ENCODE measurements at regions not wholly inside any gene's neighbourhood (a gene's known extent, or its start where the extent isn't known, plus 50 kb on each side); places are given as distances from the start of the nearest gene placed in this dataset.

DNA sequence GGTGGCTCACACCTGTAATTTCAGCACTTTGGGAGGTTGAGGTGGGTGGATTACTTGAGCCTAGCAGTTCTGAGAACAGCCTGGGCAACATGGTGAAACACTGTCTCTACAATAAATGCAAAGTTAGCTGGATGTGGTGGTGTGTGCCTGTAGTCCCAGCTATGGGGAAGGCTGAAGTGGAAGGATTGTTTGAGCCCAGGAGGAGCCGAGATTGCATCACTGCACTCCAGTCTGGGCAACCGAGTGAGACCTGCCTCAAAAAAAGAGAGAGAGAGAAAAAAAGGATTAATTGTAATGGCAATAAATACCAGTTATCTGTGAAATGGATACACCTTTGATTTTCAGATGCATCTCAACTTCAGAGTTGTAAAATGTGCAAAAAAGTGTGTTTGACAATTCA lies 58.8 kb downstream of the SPRY1 start:
- no peak for DNase-seq (ENCODE audit: low read depth)

- no peak for DNase-seq (ENCODE audit: low read depth)
Measured at GRCh38 chr4:123462007-123462406, 65.4 kb downstream of the SPRY1 start.

DNA sequence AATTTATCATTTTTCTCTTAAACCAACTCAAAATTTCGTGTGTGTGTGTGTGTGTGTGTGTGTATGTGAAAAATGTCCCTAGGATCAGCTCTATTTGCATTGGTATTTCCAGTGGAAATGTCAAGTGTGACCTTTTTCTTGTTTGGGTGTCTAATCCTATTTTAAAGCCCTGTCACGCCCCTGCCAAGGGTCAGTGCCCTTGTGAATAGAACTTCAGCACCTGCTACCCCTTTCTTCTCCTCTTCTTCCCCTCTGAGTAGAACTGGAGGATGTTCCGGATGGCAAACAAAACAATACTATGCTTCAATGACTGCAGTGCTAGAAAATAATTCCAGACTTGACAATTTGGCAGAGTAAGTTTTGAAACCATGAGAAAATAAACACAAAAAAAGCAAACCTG lies 67.3 kb downstream of the SPRY1 start:
- DNase-seq (ENCODE audit: low read depth), result no peak

DNA sequence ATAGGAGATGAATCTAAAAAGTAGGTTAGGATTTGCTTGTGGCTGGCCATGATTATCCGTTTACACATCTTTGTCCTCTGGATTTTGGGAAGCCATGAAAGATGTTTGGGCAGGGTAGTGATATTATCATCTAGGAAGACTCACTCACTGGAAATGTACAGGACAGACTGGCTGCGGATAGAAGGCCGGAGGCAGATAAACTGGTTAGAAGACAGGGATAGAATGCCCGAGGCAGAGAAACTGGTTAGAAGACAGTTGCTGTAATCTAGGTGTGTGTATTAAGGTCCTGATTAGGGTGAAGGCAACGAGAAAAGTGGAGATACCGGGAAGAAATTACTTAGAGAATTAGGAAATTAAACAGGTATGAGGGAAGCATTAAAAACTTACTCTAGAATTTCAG lies 68.8 kb downstream of the SPRY1 start:
- no peak for DNase-seq (ENCODE audit: low read depth)

DNA sequence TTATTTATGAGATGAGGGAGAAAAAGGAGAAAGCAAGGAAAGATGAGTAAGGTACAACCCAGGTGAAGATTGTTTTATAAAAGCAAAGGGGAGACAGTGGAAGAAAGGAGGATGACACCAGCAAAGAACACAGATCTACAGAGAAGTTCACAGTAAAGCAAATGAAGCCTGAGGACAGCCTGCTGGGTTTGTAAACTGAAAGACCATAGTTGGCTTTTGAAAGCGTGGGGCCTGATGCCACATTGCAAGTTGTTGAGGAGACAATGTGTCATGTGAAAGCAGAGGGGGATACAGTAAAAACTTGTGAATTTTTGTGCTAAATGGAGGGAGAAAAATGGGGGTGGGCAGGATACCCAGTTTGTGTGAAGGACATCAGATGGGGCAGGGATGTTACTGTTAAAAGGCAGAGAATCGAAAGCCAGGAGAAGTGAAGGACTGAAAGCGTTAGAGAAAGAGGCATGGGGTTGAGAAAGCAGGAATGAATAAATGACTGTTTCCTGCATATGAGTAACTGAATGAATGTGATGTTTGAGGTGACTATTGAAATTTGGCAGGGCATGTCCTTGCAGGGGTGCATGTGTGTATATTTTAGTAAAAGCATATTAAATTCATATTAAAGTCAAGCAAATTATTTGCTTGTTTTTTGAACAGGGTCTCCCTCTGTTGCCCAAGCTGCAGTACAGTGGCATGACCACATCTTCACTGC lies 69.6 kb downstream of the SPRY1 start:
- DNase-seq (ENCODE audit: low read depth), result no peak

GRCh38 chr4:123468479-123469031 lies 72.0 kb downstream of the SPRY1 start:
- no peak for DNase-seq (ENCODE audit: low read depth)

- DNase-seq (ENCODE audit: low read depth), result no peak
Measured at GRCh38 chr4:123469245-123469644, 72.7 kb downstream of the SPRY1 start.

DNA sequence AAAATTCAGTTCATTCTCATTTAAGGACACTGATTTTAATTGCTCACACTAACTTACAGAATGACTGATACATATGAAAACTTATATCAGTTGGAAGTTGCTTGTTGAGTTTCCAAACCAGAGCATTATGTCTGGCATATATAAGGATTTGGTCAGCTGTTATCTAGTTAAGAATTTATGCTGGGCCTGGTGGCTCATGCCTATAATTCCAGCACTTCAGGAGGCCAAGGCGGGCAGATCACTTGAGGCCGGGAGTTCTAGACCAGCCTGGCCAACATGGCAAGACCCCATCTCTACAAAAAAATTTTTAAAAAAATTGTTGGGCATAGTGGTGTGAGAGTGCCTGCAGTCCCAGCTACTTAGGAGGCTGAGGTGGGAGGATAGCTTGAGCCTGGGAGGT lies 73.1 kb downstream of the SPRY1 start:
- DNase-seq (ENCODE audit: low read depth), result no peak

DNA sequence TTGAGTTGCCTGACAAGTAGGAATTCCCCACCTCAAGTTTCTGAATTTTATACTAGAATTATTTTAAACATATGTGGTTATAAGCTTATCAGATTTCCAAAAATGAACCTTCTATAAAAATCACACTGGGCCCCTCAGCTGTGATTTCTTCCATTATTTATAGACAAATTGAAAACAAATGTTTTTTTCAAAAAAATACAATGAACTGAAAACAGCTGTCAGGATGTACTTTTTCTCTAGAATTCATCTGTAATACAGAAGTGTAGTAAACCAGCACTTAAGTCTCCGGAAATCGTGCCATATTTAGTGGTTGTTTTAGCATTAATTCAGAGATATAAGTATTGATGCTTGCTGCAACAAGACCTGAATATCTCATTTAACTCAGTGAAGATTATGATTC lies 74.0 kb downstream of the SPRY1 start:
- DNase-seq (ENCODE audit: low read depth), result no peak

DNA sequence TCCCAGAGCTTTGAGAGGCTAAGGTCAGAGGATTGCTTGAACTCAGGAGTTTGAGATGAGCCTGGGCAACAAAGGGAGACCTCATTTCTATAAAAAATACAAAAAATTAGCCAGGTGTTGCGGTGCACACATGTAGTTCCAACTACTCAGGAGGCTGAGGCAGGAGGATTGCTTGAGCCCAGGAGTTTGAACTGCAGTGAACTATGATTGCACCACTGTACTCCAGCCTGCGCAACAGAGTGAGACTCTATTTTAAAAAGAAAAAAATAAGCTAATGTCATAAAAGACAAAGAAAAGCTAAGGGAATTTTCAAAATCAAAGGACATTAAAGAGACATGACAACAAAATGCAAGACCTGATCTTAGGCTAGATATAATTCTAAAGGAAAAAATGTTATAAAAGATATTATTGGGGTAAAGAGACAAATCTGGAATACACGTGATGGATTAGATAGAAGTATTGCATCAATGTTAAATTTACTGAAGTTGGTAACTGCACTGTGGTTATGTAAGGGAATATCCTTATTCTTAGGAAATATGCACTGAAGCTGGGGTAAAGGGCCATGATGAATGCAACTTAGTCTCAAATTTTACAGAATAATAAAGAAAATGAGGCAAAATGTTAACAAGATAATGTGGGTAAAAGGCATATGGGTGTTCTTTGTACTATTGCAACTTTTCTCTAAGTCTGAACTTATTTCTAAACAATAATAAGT lies 75.2 kb downstream of the SPRY1 start:
- no peak for DNase-seq (ENCODE audit: low read depth)

DNA sequence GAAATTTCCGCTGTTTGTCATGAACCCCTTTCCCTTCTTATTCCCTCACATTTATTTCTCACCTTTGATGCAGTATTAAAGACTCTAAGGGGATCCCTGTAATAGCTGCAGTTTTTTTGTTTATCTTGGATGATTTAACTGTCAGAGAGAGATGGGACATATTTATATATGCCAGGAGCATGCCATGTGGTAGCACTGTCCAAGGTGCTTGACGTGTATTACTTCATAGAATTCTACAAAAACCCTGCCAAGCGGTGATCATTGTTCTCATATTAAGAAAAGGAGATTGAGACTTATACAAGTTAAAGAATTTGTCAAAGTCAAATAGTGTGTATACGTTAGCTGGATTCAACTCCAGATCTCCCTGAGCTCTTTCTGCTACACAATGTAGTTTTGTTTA lies 78.2 kb downstream of the SPRY1 start:
- no peak for DNase-seq (ENCODE audit: low read depth)

GRCh38 chr4:123476089-123476488 lies 79.5 kb downstream of the SPRY1 start:
- no peak for DNase-seq (ENCODE audit: low read depth)

- peak; percentile 44 for DNase-seq (ENCODE audit: low read depth)
Measured at GRCh38 chr4:123477711-123478209, 81.2 kb downstream of the SPRY1 start.

DNA sequence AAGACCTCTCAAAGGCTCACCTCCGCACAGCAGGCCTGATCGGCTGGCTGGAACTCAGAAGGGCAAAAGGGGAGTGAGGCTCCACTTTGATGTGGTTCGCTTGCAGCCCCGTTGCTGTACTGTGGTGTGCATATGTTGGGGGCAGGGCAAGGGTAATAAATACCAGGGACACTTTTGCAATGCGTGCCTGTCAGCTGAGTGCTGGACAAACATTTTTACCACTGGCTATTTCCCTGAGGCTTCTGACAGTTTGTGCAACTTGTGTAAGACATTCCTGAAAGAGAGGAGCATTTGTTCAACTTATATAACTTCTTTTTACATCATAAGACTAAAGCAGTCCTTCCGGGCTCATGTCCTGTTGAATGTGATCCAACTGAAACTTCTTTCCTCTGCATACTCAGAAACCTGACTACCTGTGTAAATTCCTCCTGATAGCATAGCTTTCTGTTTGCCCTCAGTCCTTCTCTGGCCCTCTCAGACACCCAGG lies 82.3 kb downstream of the SPRY1 start:
- peak; percentile 27 for DNase-seq (ENCODE audit: low read depth)

- DNase-seq (ENCODE audit: low read depth), result no peak
Measured at GRCh38 chr4:123479944-123480343, 83.3 kb downstream of the SPRY1 start.

DNA sequence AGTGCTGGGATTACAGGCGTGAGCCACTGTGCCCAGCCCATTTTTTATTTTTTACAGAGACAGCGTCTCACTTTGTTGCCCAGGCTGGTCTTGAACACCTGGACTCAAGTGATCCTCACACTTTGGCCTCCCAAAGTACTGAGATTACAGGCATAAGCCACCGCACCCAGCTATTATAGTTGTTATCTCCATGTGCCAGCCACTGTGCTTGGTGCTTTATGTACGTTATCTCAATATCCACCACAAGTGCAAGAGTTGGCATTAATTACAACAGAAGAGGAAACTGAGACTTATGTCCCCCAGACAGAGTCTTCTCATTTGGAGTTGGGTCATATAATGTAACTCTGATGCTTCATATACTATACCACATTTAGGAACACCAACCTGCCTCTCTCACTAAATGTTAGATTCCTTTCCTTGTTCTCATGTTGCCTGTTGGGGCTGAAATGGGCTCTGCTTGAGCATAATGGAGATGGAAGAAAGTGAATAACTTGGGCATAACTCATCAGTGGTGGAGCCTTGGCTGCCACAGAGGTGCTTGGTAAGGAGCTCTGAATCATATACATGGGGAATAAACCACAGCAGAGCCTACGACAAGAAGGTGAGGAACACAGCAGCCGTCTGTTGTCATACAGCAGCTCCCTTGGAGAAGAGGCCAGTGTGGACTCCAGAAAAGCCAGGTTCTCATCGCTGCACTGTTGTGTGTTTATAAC lies 84.3 kb downstream of the SPRY1 start:
- DNase-seq (ENCODE audit: low read depth), result peak; percentile 74

DNA sequence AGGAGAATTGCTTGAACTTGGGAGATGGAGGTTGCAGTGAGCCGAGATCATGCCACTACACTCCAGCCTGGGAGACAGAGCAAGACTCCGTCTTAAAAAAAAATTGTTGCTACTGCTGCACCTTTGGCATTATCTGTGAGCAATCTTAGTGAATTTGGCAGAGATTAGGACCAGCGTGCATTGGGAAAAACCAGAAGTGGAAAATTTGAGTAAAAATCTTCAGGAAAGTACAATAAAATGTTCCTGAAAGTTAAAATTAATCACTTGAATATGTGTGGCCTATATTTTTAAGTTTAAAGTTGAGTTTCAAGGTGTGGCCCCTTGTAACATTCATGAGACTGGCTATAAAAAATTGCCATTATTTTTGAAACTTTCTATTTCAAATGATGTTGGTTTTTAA lies 85.1 kb downstream of the SPRY1 start:
- DNase-seq (ENCODE audit: low read depth), result no peak

DNA sequence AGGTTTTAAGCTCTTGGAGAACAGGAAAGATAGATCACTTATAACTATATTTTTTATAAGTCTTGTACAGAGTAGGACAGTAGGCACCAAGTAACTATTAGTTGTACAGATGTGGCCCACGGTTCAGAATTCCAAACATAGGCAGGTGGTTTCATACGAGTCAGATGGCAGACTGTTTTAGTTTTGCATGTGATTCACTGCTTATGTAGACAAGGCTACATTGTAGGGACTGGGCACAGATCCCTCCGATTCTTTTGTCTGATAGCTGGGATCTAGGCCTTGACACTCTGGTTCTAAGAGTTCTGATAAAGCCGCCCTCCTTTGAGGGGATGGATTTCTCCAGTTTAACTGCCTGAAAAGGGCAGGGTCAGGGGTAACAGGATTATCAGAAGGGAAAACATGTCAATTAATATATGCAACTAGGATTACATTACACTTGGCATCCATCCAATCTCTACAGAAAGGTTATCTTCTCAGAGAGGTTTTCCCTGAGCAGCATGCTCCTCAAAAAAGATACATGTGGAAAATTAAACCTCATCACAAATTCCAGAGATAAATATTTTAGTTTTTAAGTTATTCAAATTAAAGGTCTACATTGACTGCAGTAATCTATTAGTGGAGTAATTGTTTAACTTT lies 87.8 kb downstream of the SPRY1 start:
- no peak for DNase-seq (ENCODE audit: low read depth)

GRCh38 chr4:123485601-123486000 lies 89.0 kb downstream of the SPRY1 start:
- DNase-seq (ENCODE audit: low read depth), result no peak

GRCh38 chr4:123488916-123489315 lies 92.3 kb downstream of the SPRY1 start:
- peak; percentile 71 for DNase-seq (ENCODE audit: low read depth)

GRCh38 chr4:123495530-123495929 lies 98.9 kb downstream of the SPRY1 start:
- no peak for DNase-seq (ENCODE audit: low read depth)

DNA sequence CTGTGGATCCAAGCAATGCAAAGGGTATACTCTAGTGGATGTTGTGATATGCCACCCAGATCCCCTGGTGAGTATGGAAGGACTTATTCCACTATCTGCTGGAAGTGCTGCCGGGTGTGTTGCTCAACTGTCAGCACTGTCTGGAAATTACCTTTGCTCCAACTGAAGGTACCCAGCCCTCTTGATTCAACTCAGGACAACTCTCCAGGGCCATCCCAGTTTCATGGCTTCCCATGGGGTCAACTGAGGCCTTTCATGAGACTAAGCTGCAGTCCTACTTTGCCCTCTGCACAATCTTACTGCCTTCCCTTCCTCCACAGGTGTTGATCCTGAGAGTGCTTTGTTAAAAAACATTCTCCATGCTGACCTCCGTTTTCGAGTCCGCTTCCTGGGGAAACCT lies 99.8 kb downstream of the SPRY1 start:
- no peak for DNase-seq (ENCODE audit: low read depth)
